WI38 (cell line): ENCODE measurements at regions not wholly inside any gene's neighbourhood (a gene's known extent, or its start where the extent isn't known, plus 50 kb on each side); places are given as distances from the start of the nearest gene placed in this dataset.

Experiments
- H3K4me3 ChIP-seq: 2 replicates; pipeline ENCODE4 v1.5.1; 2011; ENCODE audit warnings: low read depth, mild to moderate bottlenecking, control low read depth, low read length
- CTCF ChIP-seq: IDR thresholded peaks from 2 replicates; pipeline ENCODE4 v1.5.1; 2012; ENCODE audit warnings: low read depth, mild to moderate bottlenecking, control low read depth, low read length

DNA sequence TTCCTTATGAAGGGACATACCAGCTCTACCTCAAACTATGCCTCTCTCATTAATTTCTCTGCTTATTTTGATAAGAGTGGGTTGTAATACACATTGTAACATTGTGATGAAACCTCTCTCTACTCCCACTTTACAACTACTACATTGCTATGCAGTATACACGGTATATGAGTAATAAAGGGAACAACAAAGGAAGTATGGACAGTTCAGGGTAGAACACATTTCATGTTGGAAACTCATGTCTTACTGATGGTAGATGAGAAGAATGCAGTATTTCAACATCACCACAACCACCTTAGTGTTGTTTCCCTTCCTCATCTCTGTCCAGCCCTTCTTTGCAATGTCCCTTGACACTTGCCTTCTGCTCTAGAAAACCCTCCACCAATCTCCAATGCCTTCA, 515.9 kb upstream of the CELF4 start:
- H3K4me3 ChIP-seq: no peak overlapping the region
- TF ChIP-seq CTCF: no peak

DNA sequence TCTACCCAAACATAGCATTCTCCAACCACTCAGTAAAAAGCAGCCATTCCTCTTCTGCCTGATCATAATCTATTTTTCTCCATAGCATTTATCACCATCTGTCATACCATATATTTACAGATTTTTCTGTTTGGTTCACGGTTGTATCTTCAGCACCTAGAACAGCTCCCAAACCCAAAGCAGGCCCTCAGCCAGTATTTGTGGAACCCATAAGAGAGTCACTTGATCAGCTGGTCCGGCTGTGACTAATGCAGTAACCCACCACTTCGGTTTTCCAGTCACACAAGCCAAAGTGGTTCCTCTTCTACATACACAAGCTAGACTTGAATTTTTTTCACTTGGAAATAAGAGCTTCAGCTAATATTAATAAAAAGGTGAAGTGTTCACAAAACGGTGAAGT, 511.6 kb upstream of the CELF4 start:
- no peak overlapping the region for H3K4me3 ChIP-seq
- no peak for TF ChIP-seq CTCF

DNA sequence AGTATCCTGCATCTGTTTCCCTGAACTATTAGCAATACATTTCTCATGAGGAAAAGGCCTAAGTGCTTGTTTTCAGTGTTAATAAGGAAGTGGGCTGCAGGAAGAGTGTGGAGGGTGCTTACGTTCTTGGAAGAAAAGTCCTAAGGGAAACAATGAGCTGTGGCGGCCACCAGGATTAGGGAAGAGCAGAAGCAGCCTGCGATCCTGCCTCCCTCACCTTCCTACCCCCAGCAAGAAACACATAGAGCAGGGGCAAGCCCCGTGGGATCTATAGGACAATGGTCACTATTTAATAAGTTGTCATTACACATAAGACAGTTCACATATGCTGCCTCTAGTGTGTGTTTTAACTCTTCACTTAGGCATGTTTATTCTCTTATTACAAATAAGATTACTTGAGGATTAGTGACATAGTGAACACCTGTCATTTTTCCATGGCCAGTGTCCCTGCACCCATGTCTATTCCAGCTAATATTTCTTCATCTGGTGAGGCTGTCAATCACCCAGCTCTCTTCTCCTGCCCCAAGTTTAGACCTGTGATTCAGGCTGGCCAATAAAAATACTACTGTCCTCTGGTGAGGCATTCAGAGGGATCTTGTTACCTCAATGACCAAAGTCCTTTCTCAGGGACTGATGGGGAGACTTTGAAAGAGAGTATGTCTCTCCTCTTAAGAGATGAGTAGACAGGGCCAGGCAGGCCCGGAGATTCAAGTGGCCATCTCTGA, 510.9 kb upstream of the CELF4 start:
- H3K4me3 ChIP-seq: no peak overlapping the region
- no peak for TF ChIP-seq CTCF

DNA sequence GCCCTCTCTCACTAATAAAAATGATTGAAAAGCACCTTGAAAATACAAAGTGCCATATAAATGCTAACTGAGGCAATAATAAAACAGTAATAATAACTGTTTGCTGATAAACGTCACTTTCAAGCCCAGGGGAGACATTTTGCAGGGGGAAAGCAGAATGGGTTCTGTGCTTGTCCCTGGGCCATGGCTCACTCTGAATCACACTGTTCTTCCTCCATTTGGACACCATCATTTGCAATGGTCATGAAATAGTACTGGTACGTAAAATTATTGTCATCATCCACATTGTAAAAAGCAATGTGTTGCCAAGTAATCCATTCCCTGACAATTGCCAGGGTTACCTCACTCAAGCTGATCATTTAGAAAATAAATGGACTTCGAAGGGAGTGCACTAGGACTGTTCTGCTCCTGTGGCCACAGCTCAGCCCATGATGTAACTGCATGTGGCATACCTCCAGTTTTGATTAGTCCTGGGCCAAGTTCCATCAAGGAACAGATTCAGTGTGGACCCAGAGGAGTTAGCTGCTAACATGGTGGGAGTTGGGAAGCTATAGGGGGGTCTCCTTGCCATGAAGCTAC, 508.8 kb upstream of the CELF4 start:
- no peak overlapping the region for H3K4me3 ChIP-seq
- no peak for TF ChIP-seq CTCF

DNA sequence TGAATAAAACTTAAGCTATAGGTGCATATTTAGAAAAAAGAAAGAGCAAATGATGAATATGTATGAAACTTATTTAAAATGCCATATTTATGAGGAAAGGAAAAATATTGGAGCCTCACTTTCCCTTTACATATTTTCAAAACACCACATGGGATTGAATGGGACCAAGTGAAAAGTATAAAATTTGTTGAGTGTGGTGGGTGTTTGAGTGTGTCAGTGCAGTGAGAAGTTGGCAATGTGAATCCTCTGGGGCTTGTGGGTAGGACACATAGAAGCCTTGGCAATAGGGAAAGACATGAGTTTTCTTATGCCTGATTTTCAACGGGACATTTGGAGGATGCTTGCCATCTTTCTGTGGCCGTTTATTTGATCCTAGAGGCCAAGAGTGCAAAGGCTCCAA, 502.2 kb upstream of the CELF4 start:
- no peak overlapping the region for H3K4me3 ChIP-seq

GRCh38 chr18:38067086-38067485, 501.5 kb upstream of the CELF4 start:
- H3K4me3 ChIP-seq: no peak overlapping the region
- TF ChIP-seq CTCF: no peak

More for the DNA sequence above, 502.2 kb upstream of the CELF4 start:
- no peak for TF ChIP-seq CTCF

DNA sequence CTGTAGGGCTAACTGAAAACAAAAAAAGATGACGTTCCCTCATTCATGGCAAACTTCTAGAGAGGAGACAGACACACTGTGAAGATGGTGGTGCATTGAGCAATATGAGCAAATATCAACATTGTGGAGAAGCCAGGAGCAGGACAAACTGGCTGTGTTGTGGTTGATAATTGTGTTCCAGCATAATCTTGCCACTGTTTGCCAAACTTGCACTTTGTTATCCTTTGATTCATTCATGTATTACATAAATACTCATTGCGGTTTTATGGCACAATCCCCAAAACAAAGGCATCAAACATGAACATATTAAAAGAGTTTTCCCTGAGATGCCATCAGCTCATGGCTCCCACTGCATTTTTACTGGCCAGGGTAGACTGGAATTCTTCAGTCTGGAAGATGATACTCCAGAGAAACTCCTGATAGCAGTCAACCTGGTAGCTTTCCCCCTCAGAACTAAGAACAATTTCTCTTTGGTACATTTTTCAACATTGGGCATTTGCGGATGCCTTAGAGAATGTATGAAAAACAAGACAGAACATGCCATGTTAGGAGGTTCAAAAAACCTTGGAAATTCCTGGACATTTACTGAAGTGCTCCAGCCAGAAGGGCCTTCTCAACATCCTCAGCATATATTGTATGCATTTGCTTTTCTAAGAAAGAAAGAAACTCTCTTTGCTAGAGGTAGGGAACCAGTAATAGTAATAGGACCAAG, 487.4 kb upstream of the CELF4 start:
- H3K4me3 ChIP-seq: no peak overlapping the region
- TF ChIP-seq CTCF: no peak
